Erythroblast (primary cell): ENCODE measurements at regions not wholly inside any gene's neighbourhood (a gene's known extent, or its start where the extent isn't known, plus 50 kb on each side); places are given as distances from the start of the nearest gene placed in this dataset.
"Not testable (repeated sequence)": the region's sequence is repeated elsewhere in the genome, so short reads cannot be mapped to it uniquely, and the experiment has no call there.

ENCODE experiments used
- DNase-seq, 2 experiments: peaks; one replicate each; lab custom pipeline; 2025; lab: John Stamatoyannopoulos, UW
- GATA1 ChIP-seq: IDR thresholded peaks from 2 replicates; pipeline ENCODE4 v1.6.1; 2011; ENCODE audit warnings: low read depth, mild to moderate bottlenecking, control low read depth, low read length, moderate library complexity
- POLR2A ChIP-seq: IDR thresholded peaks from 2 replicates; pipeline ENCODE4 v1.6.1; 2011; ENCODE audit warnings: mild to moderate bottlenecking, low read length

GRCh38 chr4:11839889-11840288, 411.2 kb upstream of the HS3ST1 start:
- TF ChIP-seq POLR2A (no peak), GATA1 (no peak)
- DNase-seq = no peak

GRCh38 chr4:11831739-11832138, 403.0 kb upstream of the HS3ST1 start:
- no peak for DNase-seq

GRCh38 chr4:11824566-11824965, 395.9 kb upstream of the HS3ST1 start:
- no peak for TF ChIP-seq POLR2A
- TF ChIP-seq GATA1 = no peak
- no peak for DNase-seq

More at GRCh38 chr4:11831739-11832138, 403.0 kb upstream of the HS3ST1 start:
- TF ChIP-seq POLR2A = no peak
- no peak for TF ChIP-seq GATA1

- DNase-seq = no peak
- TF ChIP-seq POLR2A (no peak), GATA1 (no peak)
These were observed 393.2 kb upstream of the HS3ST1 start for GRCh38 chr4:11821772-11822430.

GRCh38 chr4:11817088-11817487, 388.4 kb upstream of the HS3ST1 start:
- TF ChIP-seq POLR2A = no peak
- no peak for TF ChIP-seq GATA1

GRCh38 chr4:11814758-11815157, 386.1 kb upstream of the HS3ST1 start:
- DNase-seq = no peak
- TF ChIP-seq POLR2A = no peak
- no peak for TF ChIP-seq GATA1

More at GRCh38 chr4:11817088-11817487, 388.4 kb upstream of the HS3ST1 start:
- DNase-seq = no peak

- TF ChIP-seq GATA1 (no peak), POLR2A (no peak)
- DNase-seq = no peak
These were observed 385.3 kb upstream of the HS3ST1 start for GRCh38 chr4:11813951-11814446.

GRCh38 chr4:11811521-11811920, 382.8 kb upstream of the HS3ST1 start:
- DNase-seq = not testable (repeated sequence)

- TF ChIP-seq POLR2A (no peak), GATA1 (no peak)
- DNase-seq = no peak
These were observed 377.1 kb upstream of the HS3ST1 start for GRCh38 chr4:11805842-11806241.

- no peak for TF ChIP-seq GATA1
- TF ChIP-seq POLR2A = no peak
- DNase-seq = no peak
These were observed 373.1 kb upstream of the HS3ST1 start for GRCh38 chr4:11801466-11802446.

GRCh38 chr4:11799196-11799595, 370.5 kb upstream of the HS3ST1 start:
- DNase-seq = no peak

GRCh38 chr4:11791797-11792196, 363.1 kb upstream of the HS3ST1 start:
- DNase-seq = no peak
- TF ChIP-seq POLR2A = no peak
- TF ChIP-seq GATA1 = no peak

More at GRCh38 chr4:11799196-11799595, 370.5 kb upstream of the HS3ST1 start:
- TF ChIP-seq POLR2A (no peak), GATA1 (no peak)

- TF ChIP-seq POLR2A (no peak), GATA1 (no peak)
- no peak for DNase-seq
These were observed 361.5 kb upstream of the HS3ST1 start for GRCh38 chr4:11790230-11790629.

GRCh38 chr4:11783588-11783987, 354.9 kb upstream of the HS3ST1 start:
- no peak for TF ChIP-seq GATA1
- TF ChIP-seq POLR2A = no peak
- no peak for DNase-seq

GRCh38 chr4:11782859-11783258, 354.2 kb upstream of the HS3ST1 start:
- DNase-seq = no peak
- TF ChIP-seq GATA1 (no peak), POLR2A (no peak)
